ENCODE measurements at regions not wholly inside any gene's neighbourhood (a gene's known extent, or its start where the extent isn't known, plus 50 kb on each side); places are given as distances from the start of the nearest gene placed in this dataset.

DNA sequence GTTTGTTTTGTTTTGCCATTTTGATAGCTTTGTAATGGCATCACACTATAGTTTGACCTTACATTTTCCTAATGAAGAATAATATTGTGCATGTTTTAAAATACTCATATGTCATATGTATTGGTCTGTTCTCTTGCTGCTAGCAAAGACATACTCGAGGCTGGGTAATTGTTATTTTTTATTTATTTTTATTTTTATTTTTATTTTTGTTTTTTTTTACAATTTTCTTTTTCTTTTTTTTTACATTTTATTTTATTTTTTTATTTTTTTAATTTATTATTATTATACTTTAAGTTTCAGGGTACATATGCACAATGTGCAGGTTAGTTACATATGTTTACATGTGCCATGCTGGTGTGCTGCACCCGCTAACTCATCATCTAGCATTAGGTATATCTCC is 104.6 kb upstream of the GRID2 start:
- Histone ChIP-seq H3K27ac (ENCODE audit: low read depth in 1 of 2, low read length in 1 of 2) (no peak overlapping the region), H3K4me1 (ENCODE audit: control insufficient read depth in 5 of 5, insufficient read depth in 5 of 5, low read length in 5 of 5) (no peaks in the 10 kb centered on the region), H3K9ac (ENCODE audit: insufficient read depth in 1 of 2, low read length in 2 of 2) (no peak overlapping the region), H3K4me3 (no peak overlapping the region), H3K27me3 (ENCODE audit: control insufficient read depth in 3 of 3, insufficient read depth in 3 of 3, low read length in 2 of 3) (no peaks in the 10 kb centered on the region), H3K9me3 (ENCODE audit: control insufficient read depth in 4 of 4, insufficient read depth in 3 of 4, low read length in 3 of 4) (no peaks in the 10 kb centered on the region), H3K36me3 (ENCODE audit: control insufficient read depth in 4 of 4, insufficient read depth in 4 of 4, low read length in 4 of 4) (no peaks in the 10 kb centered on the region)
- 90 to 94% methylated on average over 2 of the region's 2 CpGs for WGBS, 2 donors
- ATAC-seq (ENCODE audit: insufficient read depth, low FRiP score): no peak
- TF ChIP-seq, protein P1, sequence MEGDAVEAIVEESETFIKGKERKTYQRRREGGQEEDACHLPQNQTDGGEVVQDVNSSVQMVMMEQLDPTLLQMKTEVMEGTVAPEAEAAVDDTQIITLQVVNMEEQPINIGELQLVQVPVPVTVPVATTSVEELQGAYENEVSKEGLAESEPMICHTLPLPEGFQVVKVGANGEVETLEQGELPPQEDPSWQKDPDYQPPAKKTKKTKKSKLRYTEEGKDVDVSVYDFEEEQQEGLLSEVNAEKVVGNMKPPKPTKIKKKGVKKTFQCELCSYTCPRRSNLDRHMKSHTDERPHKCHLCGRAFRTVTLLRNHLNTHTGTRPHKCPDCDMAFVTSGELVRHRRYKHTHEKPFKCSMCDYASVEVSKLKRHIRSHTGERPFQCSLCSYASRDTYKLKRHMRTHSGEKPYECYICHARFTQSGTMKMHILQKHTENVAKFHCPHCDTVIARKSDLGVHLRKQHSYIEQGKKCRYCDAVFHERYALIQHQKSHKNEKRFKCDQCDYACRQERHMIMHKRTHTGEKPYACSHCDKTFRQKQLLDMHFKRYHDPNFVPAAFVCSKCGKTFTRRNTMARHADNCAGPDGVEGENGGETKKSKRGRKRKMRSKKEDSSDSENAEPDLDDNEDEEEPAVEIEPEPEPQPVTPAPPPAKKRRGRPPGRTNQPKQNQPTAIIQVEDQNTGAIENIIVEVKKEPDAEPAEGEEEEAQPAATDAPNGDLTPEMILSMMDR (IDR thresholded peaks at IDR 0.05; ENCODE audit: control extremely low read depth, extremely low read depth): no peak
- no peak for DNase-seq

DNA sequence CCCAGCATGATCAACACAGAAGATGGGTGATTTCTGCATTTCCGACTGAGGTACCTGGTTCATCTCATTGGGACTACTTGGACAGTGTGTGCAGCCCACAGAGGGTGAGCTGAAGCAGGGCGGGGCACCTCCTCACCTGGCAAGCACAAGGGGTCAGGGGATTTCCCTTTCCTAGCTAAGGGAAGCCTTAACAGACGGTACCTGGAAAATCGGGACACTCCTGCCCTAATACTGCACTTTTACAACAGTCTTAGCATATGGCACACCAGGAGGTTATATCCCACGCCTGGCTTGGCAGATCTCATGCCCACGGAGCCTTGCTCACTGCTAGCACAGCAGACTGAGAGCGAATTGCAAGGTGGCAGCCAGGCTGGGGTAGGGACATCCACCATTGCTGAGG is 92.9 kb upstream of the GRID2 start:
- WGBS, 2 donors: 68 to 81% methylated on average over 7 of the region's 7 CpGs
- Histone ChIP-seq H3K36me3 (ENCODE audit: control insufficient read depth in 4 of 4, insufficient read depth in 4 of 4, low read length in 4 of 4) (no peaks in the 10 kb centered on the region), H3K27me3 (ENCODE audit: control insufficient read depth in 3 of 3, insufficient read depth in 3 of 3, low read length in 2 of 3) (no peaks in the 10 kb centered on the region), H3K4me1 (ENCODE audit: control insufficient read depth in 5 of 5, insufficient read depth in 5 of 5, low read length in 5 of 5) (no peaks in the 10 kb centered on the region), H3K9me3 (ENCODE audit: control insufficient read depth in 4 of 4, insufficient read depth in 3 of 4, low read length in 3 of 4) (no peaks in the 10 kb centered on the region), H3K9ac (ENCODE audit: insufficient read depth in 1 of 2, low read length in 2 of 2) (no peak overlapping the region), H3K4me3 (no peak overlapping the region), H3K27ac (ENCODE audit: low read depth in 1 of 2, low read length in 1 of 2) (no peak overlapping the region)
- DNase-seq: no peak
- ATAC-seq (ENCODE audit: insufficient read depth, low FRiP score): no peak
- TF ChIP-seq, protein P1 (IDR thresholded peaks at IDR 0.05; ENCODE audit: control extremely low read depth, extremely low read depth): no peak

DNA sequence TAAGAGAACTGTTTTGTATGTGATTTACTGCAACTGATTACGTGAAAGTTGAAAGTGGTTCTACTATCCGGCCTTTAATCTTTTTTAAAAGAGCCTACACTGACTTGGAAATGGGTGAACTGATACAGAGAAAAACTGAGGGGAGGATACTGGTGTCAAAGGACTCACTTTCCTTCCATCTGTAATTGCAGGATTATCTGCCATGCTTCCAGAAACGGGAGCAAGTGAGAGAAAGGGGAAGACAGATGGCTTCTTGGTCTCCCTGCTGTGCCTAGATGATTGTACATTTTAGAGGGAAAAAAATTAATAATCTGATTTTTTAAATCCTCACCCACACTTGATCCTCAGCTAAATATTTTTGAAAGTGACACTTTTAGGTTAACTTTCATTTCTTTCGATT is 88.3 kb upstream of the GRID2 start:
- TF ChIP-seq, protein P1 (IDR thresholded peaks at IDR 0.05; ENCODE audit: control extremely low read depth, extremely low read depth): no peak
- Histone ChIP-seq H3K36me3 (ENCODE audit: control insufficient read depth in 4 of 4, insufficient read depth in 4 of 4, low read length in 4 of 4) (no peaks in the 10 kb centered on the region), H3K9me3 (ENCODE audit: control insufficient read depth in 4 of 4, insufficient read depth in 3 of 4, low read length in 3 of 4) (no peaks in the 10 kb centered on the region), H3K27me3 (ENCODE audit: control insufficient read depth in 3 of 3, insufficient read depth in 3 of 3, low read length in 2 of 3) (no peaks in the 10 kb centered on the region), H3K9ac (ENCODE audit: insufficient read depth in 1 of 2, low read length in 2 of 2) (no peak overlapping the region), H3K27ac (ENCODE audit: low read depth in 1 of 2, low read length in 1 of 2) (no peak overlapping the region), H3K4me1 (ENCODE audit: control insufficient read depth in 5 of 5, insufficient read depth in 5 of 5, low read length in 5 of 5) (no peaks in the 10 kb centered on the region), H3K4me3 (no peak overlapping the region)
- DNase-seq (no peak), ATAC-seq (ENCODE audit: insufficient read depth, low FRiP score) (no peak)
- 85 to 88% methylated on average over 4 of the region's 4 CpGs for WGBS, 2 donors

DNA sequence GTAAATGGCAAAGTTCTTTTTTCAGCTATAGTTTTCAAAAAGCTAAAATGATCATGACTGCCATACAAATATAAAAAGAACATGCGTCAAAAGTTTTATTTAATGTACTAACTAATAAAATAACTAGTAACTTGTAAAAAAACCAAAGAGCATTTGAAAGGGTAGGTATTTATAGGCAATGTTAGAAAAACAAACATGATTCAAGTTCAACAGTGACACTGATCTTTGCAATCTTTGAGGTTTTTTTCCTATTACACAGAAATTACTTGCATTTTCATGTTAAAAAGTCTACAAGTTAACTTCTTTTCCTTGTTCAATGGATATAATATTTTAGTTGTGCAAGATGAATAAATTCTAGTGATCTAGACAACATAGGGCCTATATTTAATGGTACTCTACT is 72.3 kb upstream of the GRID2 start:
- 84 to 92% methylated on average over 1 of the region's 1 CpG for whole genome bisulfite sequencing, 2 donors
- Histone ChIP-seq H3K4me1 (ENCODE audit: control insufficient read depth in 5 of 5, insufficient read depth in 5 of 5, low read length in 5 of 5) (peaks cover 0 to 9% (median 2%) of the 10 kb centered on the region in 5 donors), H3K36me3 (ENCODE audit: control insufficient read depth in 4 of 4, insufficient read depth in 4 of 4, low read length in 4 of 4) (no peaks in the 10 kb centered on the region), H3K27ac (ENCODE audit: low read depth in 1 of 2, low read length in 1 of 2) (no peak overlapping the region), H3K4me3 (no peak overlapping the region), H3K9ac (ENCODE audit: insufficient read depth in 1 of 2, low read length in 2 of 2) (no peak overlapping the region), H3K27me3 (ENCODE audit: control insufficient read depth in 3 of 3, insufficient read depth in 3 of 3, low read length in 2 of 3) (no peaks in the 10 kb centered on the region), H3K9me3 (ENCODE audit: control insufficient read depth in 4 of 4, insufficient read depth in 3 of 4, low read length in 3 of 4) (no peaks in the 10 kb centered on the region)
- DNase-seq (no peak), ATAC-seq (ENCODE audit: insufficient read depth, low FRiP score) (no peak)
- TF ChIP-seq, protein P1 (IDR thresholded peaks at IDR 0.05; ENCODE audit: control extremely low read depth, extremely low read depth): no peak
